ENCODE measurements at regions not wholly inside any gene's neighbourhood (a gene's known extent, or its start where the extent isn't known, plus 50 kb on each side); places are given as distances from the start of the nearest gene placed in this dataset.

GRCh38 chr10:131402771-131403650 lies 91.5 kb upstream of the TCERG1L start:
- H3K27ac ChIP-seq, result no peak overlapping the region
- H3K36me3 ChIP-seq (replicated peaks in 1 of 2; ENCODE audit: insufficient read depth in 1 of 2, low read depth in 2 of 2), result no peaks in the 10 kb centered on the region
- H3K9me3 ChIP-seq, result no peaks in the 10 kb centered on the region
- intact Hi-C loops (cut with DNase I), result no loop called here
- ATAC-seq (no peak), DNase-seq (no peak)
- H3K27me3 ChIP-seq, result no peaks in the 10 kb centered on the region
- H3K4me3 ChIP-seq, result no peak overlapping the region
- H3K4me1 ChIP-seq, result no peaks in the 10 kb centered on the region
- TF ChIP-seq POLR2A (IDR thresholded peaks at IDR 0.05), result no peak
- TF ChIP-seq CTCF (IDR thresholded peaks at IDR 0.05), result no peak
- 63 to 65% methylated on average over 23 to 34 of the region's 36 CpGs for WGBS, 2 donors

- Histone ChIP-seq H3K36me3 (replicated peaks in 1 of 2; ENCODE audit: insufficient read depth in 1 of 2, low read depth in 2 of 2) (no peaks in the 10 kb centered on the region), H3K4me3 (no peak overlapping the region), H3K27me3 (no peaks in the 10 kb centered on the region), H3K4me1 (no peaks in the 10 kb centered on the region), H3K9me3 (no peaks in the 10 kb centered on the region), H3K27ac (no peak overlapping the region)
- no peak for DNase-seq
- WGBS, 2 donors, result 43 to 65% methylated on average over 2 to 7 of the region's 7 CpGs
- ATAC-seq, result no peak
- intact Hi-C loops (cut with DNase I), result no loop called here
- no peak for TF ChIP-seq POLR2A (IDR thresholded peaks at IDR 0.05)
- no peak for TF ChIP-seq CTCF (IDR thresholded peaks at IDR 0.05)
These were observed 92.4 kb upstream of the TCERG1L start for GRCh38 chr10:131403936-131404335.

- Histone ChIP-seq H3K9me3 (no peaks in the 10 kb centered on the region), H3K27ac (no peak overlapping the region), H3K36me3 (replicated peaks in 1 of 2; ENCODE audit: insufficient read depth in 1 of 2, low read depth in 2 of 2) (no peaks in the 10 kb centered on the region), H3K27me3 (no peaks in the 10 kb centered on the region), H3K4me1 (no peaks in the 10 kb centered on the region), H3K4me3 (no peak overlapping the region)
- intact Hi-C loops (cut with DNase I), result no loop called here
- WGBS, 2 donors, result 81 to 87% methylated on average over 9 to 10 of the region's 10 CpGs
- no peak for DNase-seq
- ATAC-seq, result no peak
- TF ChIP-seq POLR2A (IDR thresholded peaks at IDR 0.05), result no peak
- no peak for TF ChIP-seq CTCF (IDR thresholded peaks at IDR 0.05)
These were observed 93.4 kb upstream of the TCERG1L start for GRCh38 chr10:131404886-131405285.

GRCh38 chr10:131406676-131407392 lies 95.3 kb upstream of the TCERG1L start:
- Histone ChIP-seq H3K4me1 (no peaks in the 10 kb centered on the region), H3K27ac (no peak overlapping the region), H3K4me3 (no peak overlapping the region), H3K9me3 (no peaks in the 10 kb centered on the region), H3K36me3 (replicated peaks in 1 of 2; ENCODE audit: insufficient read depth in 1 of 2, low read depth in 2 of 2) (no peaks in the 10 kb centered on the region), H3K27me3 (no peaks in the 10 kb centered on the region)
- DNase-seq, result no peak
- no peak for ATAC-seq
- intact Hi-C loops (cut with DNase I), result no loop called here
- 71 to 73% methylated on average over 4 to 17 of the region's 17 CpGs for WGBS, 2 donors
- TF ChIP-seq POLR2A (IDR thresholded peaks at IDR 0.05), result no peak
- TF ChIP-seq CTCF (IDR thresholded peaks at IDR 0.05), result no peak

All from body of pancreas (tissue), 4 donors.